Body of pancreas (tissue), 4 donors: ENCODE measurements at regions not wholly inside any gene's neighbourhood (a gene's known extent, or its start where the extent isn't known, plus 50 kb on each side); places are given as distances from the start of the nearest gene placed in this dataset.
A peak's percentile ranks its signal among the peaks of the same experiment; 100 is the strongest.

Experiments used
- ATAC-seq: fragments of 150-250 bp; one replicate; pipeline ENCODE4 v1.9.1; 2016
- DNase-seq, 4 donors: peaks; one replicate each; pipeline ENCODE4 v3.0.0-alpha.2; 2019
- H3K27ac ChIP-seq, 4 donors: fragments of 200-600 bp; sonication (generic); 1 replicate in 3 of 4; 2 replicates in 1 of 4; pipeline versions ENCODE4 v1.5.1 to v1.6.1; 2016 to 2019; ENCODE audit warnings: mild to moderate bottlenecking in 1 of 4, mixed read lengths in 1 of 4, moderate library complexity in 1 of 4
- H3K27me3 ChIP-seq, 2 donors: fragments of 200-600 bp; sonication (generic); one replicate each; pipeline ENCODE4 v1.6.0; 2016; ENCODE audit warnings: mild to moderate bottlenecking in 1 of 2
- H3K36me3 ChIP-seq, 2 donors: fragments of 200-600 bp; sonication (generic); replicated peaks in 1 of 2; 2 replicates each; pipeline ENCODE4 v1.5.1; 2016; ENCODE audit warnings: low read depth in 2 of 2; ENCODE audit not compliant: insufficient read depth in 1 of 2
- H3K4me1 ChIP-seq: fragments of 200-600 bp; sonication (generic); one replicate; pipeline ENCODE4 v1.6.0; 2016
- H3K4me3 ChIP-seq, 2 donors: fragments of 200-600 bp; sonication (generic); 1 replicate in 1 of 2; 2 replicates in 1 of 2; pipeline ENCODE4 v1.5.1; 2016 to 2019
- H3K9me3 ChIP-seq, 3 donors: fragments of 200-600 bp; sonication (generic); 1 replicate in 2 of 3; 2 replicates in 1 of 3; pipeline ENCODE4 v1.5.1; 2016
- POLR2A ChIP-seq, 3 donors: fragments of 450-650 bp; IDR thresholded peaks; one replicate each; pipeline ENCODE4 v1.6.1; 2016; ENCODE audit warnings: antibody characterized with exemption in 3 of 3, mild to moderate bottlenecking in 2 of 3
- WGBS, 2 donors: methylation state at CpG; one replicate each; pipeline ENCODE4 v1.1.5; 2017; 5-methylcytosine and 5-hydroxymethylcytosine counted together
- intact Hi-C: fragments of 100-400 bp; cut with DNase I; formaldehyde crosslinking; loops from one replicate; pipeline ENCODE4 v1.15.1; 2023
- TF ChIP-seq, protein P1 (sequence below), 7 experiments: fragments of 450-650 bp in 4 of 7; fragments of 200-600 bp in 3 of 7; sonication (generic) in 3 of 7; IDR thresholded peaks; one replicate each; pipeline ENCODE4 v1.5.1; 2016 to 2019; ENCODE audit warnings: antibody characterized with exemption in 7 of 7

DNA sequence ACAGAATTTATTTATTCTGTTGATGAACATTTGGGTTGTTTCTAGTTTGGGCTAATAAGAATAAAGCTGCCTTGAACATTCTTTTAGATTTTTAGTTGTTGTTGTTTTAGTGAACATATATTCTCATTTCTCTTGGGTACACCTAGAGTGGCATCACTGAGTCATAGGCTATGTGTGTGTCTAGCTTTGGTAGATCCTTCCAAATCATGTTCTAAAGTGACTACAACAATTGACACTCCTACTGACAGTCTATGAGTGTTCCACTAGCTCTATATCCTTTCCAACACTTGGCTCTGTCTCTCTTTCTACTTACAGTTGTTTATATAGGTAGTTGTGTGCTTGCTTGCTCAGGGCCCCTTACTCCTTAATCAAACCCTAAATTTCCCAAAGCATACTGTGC is 346.0 kb upstream of the NCAM1 start:
- Histone ChIP-seq H3K27ac (peak overlapping the region in 3 of 4 donors; percentile 67 to 89 (median 81)), H3K4me3 (no peak overlapping the region), H3K36me3 (no peaks in the 10 kb centered on the region), H3K27me3 (no peaks in the 10 kb centered on the region), H3K4me1 (peaks cover 7% of the 10 kb centered on the region), H3K9me3 (no peaks in the 10 kb centered on the region)
- TF ChIP-seq, protein P1, sequence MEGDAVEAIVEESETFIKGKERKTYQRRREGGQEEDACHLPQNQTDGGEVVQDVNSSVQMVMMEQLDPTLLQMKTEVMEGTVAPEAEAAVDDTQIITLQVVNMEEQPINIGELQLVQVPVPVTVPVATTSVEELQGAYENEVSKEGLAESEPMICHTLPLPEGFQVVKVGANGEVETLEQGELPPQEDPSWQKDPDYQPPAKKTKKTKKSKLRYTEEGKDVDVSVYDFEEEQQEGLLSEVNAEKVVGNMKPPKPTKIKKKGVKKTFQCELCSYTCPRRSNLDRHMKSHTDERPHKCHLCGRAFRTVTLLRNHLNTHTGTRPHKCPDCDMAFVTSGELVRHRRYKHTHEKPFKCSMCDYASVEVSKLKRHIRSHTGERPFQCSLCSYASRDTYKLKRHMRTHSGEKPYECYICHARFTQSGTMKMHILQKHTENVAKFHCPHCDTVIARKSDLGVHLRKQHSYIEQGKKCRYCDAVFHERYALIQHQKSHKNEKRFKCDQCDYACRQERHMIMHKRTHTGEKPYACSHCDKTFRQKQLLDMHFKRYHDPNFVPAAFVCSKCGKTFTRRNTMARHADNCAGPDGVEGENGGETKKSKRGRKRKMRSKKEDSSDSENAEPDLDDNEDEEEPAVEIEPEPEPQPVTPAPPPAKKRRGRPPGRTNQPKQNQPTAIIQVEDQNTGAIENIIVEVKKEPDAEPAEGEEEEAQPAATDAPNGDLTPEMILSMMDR (IDR thresholded peaks at IDR 0.05), result no peak
- no peak for TF ChIP-seq POLR2A (IDR thresholded peaks at IDR 0.05)
- DNase-seq, result no peak
- intact Hi-C loops, result no loop called here
- ATAC-seq, result no peak

GRCh38 chr11:112615891-112616290 is 345.3 kb upstream of the NCAM1 start:
- no peak for DNase-seq
- Histone ChIP-seq H3K4me1 (peaks cover 13% of the 10 kb centered on the region), H3K27me3 (no peaks in the 10 kb centered on the region), H3K36me3 (no peaks in the 10 kb centered on the region), H3K27ac (peak overlapping the region in 2 of 4 donors; percentile 81 to 89), H3K4me3 (no peak overlapping the region), H3K9me3 (no peaks in the 10 kb centered on the region)
- ATAC-seq, result no peak
- TF ChIP-seq POLR2A (IDR thresholded peaks at IDR 0.05), result no peak
- intact Hi-C loops, result no loop called here

DNA sequence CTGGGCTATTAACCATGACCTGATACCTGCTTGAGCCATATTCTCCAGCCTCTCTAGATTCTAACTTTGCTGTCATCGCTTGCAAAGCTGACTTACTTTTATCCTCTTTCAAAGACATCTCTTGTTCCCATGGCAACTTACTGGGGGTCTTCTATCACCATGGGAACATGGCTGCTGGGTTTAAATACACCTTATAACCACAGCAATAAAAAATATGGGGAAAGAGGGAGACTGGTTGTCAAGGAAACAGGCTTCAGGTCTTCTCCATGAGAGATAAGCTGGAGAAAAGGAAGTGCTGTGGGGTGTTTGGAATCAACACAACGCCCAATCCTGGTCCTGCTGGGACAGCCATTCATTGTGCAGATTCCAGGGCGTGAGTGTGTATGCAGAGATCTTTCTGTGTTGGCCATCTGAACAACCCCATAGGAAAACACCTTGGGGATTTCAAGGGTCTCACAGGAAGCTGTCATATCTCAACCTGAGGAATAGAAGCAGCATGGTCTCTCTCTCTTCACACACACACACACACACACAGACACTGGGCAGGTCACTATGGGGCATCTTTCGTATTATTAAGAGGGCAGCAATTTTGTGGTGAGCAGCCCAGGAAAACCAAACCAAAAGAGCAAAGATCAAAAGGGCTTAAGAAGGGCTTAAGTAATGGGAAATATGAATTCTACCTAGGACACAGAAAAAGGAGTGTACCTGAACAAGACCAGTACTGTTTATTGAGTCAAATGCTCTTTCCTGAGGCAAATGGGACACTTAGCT is 344.7 kb upstream of the NCAM1 start:
- Histone ChIP-seq H3K4me1 (peaks cover 13% of the 10 kb centered on the region), H3K4me3 (no peak overlapping the region), H3K27ac (peak overlapping the region in 1 of 4 donors; percentile 89), H3K27me3 (no peaks in the 10 kb centered on the region), H3K9me3 (no peaks in the 10 kb centered on the region), H3K36me3 (no peaks in the 10 kb centered on the region)
- intact Hi-C loops, result no loop called here
- DNase-seq, result no peak
- ATAC-seq, result no peak
- no peak for TF ChIP-seq POLR2A (IDR thresholded peaks at IDR 0.05)
- TF ChIP-seq, protein P1 (IDR thresholded peaks at IDR 0.05), result no peak
- WGBS, 2 donors, result 69 to 72% methylated on average over 4 of the region's 4 CpGs

DNA sequence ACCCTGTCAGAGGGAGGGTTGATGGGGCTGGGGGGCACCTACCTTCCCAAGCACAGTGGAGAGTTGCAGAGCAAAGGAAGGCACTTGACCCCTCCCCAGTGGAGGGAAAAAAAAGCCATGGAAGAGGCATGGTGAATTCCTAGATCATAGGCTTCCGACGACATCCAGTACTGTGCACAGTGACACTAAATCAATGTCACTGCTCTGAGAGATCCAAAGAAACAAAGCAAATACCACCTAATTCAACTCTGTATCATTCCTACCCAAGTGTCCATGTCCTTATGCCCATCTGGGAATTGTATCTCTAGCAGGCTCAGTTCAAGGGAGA is 344.2 kb upstream of the NCAM1 start:
- no peak overlapping the region for H3K27ac ChIP-seq
- no peak overlapping the region for H3K4me3 ChIP-seq
- no peaks in the 10 kb centered on the region for H3K36me3 ChIP-seq
- DNase-seq, result no peak
- H3K9me3 ChIP-seq, result no peaks in the 10 kb centered on the region
- no peak for ATAC-seq
- 56 to 70% methylated on average over 2 of the region's 2 CpGs for WGBS, 2 donors
- TF ChIP-seq, protein P1 (IDR thresholded peaks at IDR 0.05), result no peak
- no peak for TF ChIP-seq POLR2A (IDR thresholded peaks at IDR 0.05)
- no peaks in the 10 kb centered on the region for H3K27me3 ChIP-seq
- H3K4me1 ChIP-seq, result peaks cover 13% of the 10 kb centered on the region
- intact Hi-C loops, result no loop called here

DNA sequence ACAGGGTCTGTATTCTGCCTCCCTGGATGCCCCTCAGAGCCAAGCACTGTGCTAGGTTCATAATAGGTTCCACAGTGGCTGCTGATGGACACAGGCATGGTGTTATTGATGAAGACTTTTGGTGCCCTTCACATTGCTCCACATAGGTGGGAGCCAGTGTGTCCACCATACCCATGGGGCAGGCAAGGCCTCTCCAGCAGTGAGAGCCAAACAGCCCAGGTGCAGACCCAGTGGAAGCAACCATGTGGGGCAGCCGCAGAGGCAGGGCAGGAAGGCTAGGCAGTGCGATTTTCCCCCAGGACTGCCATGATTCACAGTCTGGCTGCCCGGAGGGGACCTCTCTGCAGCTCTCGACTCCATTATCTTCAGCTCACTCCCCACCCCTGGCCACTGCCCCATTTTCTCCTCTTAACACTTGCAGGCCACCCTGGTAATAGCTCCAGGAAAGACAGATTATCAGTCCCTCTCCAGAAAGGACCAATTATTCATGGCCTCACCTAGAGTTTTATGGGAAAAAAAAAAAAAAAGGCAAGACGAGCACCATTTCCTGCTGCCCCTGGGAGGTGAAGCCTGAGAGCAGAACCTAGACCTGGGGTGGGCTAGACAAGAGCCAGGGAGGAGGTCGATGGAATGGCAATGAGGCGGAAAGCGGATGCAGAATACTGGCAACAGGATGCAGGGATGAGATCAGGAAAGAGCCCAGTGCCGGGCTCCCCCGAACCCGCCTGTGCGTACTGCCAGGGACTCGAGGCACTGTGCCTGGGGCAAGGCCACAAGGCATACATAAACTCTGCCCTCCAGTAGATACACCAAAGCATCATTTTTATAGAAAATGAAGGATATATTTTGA is 343.0 kb upstream of the NCAM1 start:
- no peak for DNase-seq
- Histone ChIP-seq H3K36me3 (no peaks in the 10 kb centered on the region), H3K4me3 (no peak overlapping the region), H3K27me3 (no peaks in the 10 kb centered on the region), H3K4me1 (peaks cover 6% of the 10 kb centered on the region), H3K27ac (no peak overlapping the region), H3K9me3 (no peaks in the 10 kb centered on the region)
- no peak for TF ChIP-seq POLR2A (IDR thresholded peaks at IDR 0.05)
- TF ChIP-seq, protein P1 (IDR thresholded peaks at IDR 0.05), result no peak
- no peak for ATAC-seq
- intact Hi-C loops, result no loop called here
- WGBS, 2 donors, result 69 to 74% methylated on average over 13 of the region's 13 CpGs
